ENCODE measurements at regions not wholly inside any gene's neighbourhood (a gene's known extent, or its start where the extent isn't known, plus 50 kb on each side); places are given as distances from the start of the nearest gene placed in this dataset.

GRCh38 chr6:14644381-14644780 is 526.8 kb downstream of the CD83 start:
- no peak overlapping the region for H3K9ac ChIP-seq (ENCODE audit: low read depth in 1 of 3, low read length in 3 of 3)
- H3K4me3 ChIP-seq (ENCODE audit: low read length in 3 of 3): no peak overlapping the region
- H3K36me3 ChIP-seq (ENCODE audit: control insufficient read depth in 3 of 3, insufficient read depth in 3 of 3, low read length in 3 of 3): no peaks in the 10 kb centered on the region
- no peak overlapping the region for H3K27ac ChIP-seq (ENCODE audit: low read depth, low read length)
- no peaks in the 10 kb centered on the region for H3K27me3 ChIP-seq (ENCODE audit: control insufficient read depth in 3 of 3, insufficient read depth in 3 of 3, low read length in 3 of 3)
- no peaks in the 10 kb centered on the region for H3K9me3 ChIP-seq (ENCODE audit: control insufficient read depth in 3 of 3, low read length in 3 of 3)
- peaks cover 30 to 39% (median 30%) of the 10 kb centered on the region in 3 donors for H3K4me1 ChIP-seq (ENCODE audit: control insufficient read depth in 3 of 3, insufficient read depth in 3 of 3, low read length in 3 of 3)

- H3K4me3 ChIP-seq (ENCODE audit: low read length in 3 of 3): no peak overlapping the region
- H3K9me3 ChIP-seq (ENCODE audit: control insufficient read depth in 3 of 3, low read length in 3 of 3): no peaks in the 10 kb centered on the region
- H3K4me1 ChIP-seq (ENCODE audit: control insufficient read depth in 3 of 3, insufficient read depth in 3 of 3, low read length in 3 of 3): peaks cover 22 to 30% (median 23%) of the 10 kb centered on the region in 3 donors
- H3K27me3 ChIP-seq (ENCODE audit: control insufficient read depth in 3 of 3, insufficient read depth in 3 of 3, low read length in 3 of 3): no peaks in the 10 kb centered on the region
- no peak overlapping the region for H3K9ac ChIP-seq (ENCODE audit: low read depth in 1 of 3, low read length in 3 of 3)
- no peak overlapping the region for H3K27ac ChIP-seq (ENCODE audit: low read depth, low read length)
- H3K36me3 ChIP-seq (ENCODE audit: control insufficient read depth in 3 of 3, insufficient read depth in 3 of 3, low read length in 3 of 3): no peaks in the 10 kb centered on the region
Observed at GRCh38 chr6:14645221-14645620, 527.6 kb downstream of the CD83 start.

GRCh38 chr6:14645841-14646240 is 528.3 kb downstream of the CD83 start:
- no peaks in the 10 kb centered on the region for H3K9me3 ChIP-seq (ENCODE audit: control insufficient read depth in 3 of 3, low read length in 3 of 3)
- H3K4me3 ChIP-seq (ENCODE audit: low read length in 3 of 3): no peak overlapping the region
- no peaks in the 10 kb centered on the region for H3K36me3 ChIP-seq (ENCODE audit: control insufficient read depth in 3 of 3, insufficient read depth in 3 of 3, low read length in 3 of 3)
- no peak overlapping the region for H3K9ac ChIP-seq (ENCODE audit: low read depth in 1 of 3, low read length in 3 of 3)
- no peak overlapping the region for H3K27ac ChIP-seq (ENCODE audit: low read depth, low read length)
- no peaks in the 10 kb centered on the region for H3K27me3 ChIP-seq (ENCODE audit: control insufficient read depth in 3 of 3, insufficient read depth in 3 of 3, low read length in 3 of 3)
- H3K4me1 ChIP-seq (ENCODE audit: control insufficient read depth in 3 of 3, insufficient read depth in 3 of 3, low read length in 3 of 3): peaks cover 15 to 24% (median 17%) of the 10 kb centered on the region in 3 donors

GRCh38 chr6:14646371-14646770 is 528.8 kb downstream of the CD83 start:
- Histone ChIP-seq H3K4me1 (ENCODE audit: control insufficient read depth in 3 of 3, insufficient read depth in 3 of 3, low read length in 3 of 3) (peaks cover 10 to 19% (median 11%) of the 10 kb centered on the region in 3 donors), H3K9ac (ENCODE audit: low read depth in 1 of 3, low read length in 3 of 3) (no peak overlapping the region), H3K4me3 (ENCODE audit: low read length in 3 of 3) (no peak overlapping the region), H3K27ac (ENCODE audit: low read depth, low read length) (no peak overlapping the region), H3K36me3 (ENCODE audit: control insufficient read depth in 3 of 3, insufficient read depth in 3 of 3, low read length in 3 of 3) (no peaks in the 10 kb centered on the region), H3K9me3 (ENCODE audit: control insufficient read depth in 3 of 3, low read length in 3 of 3) (no peaks in the 10 kb centered on the region), H3K27me3 (ENCODE audit: control insufficient read depth in 3 of 3, insufficient read depth in 3 of 3, low read length in 3 of 3) (no peaks in the 10 kb centered on the region)

- Histone ChIP-seq H3K9me3 (ENCODE audit: control insufficient read depth in 3 of 3, low read length in 3 of 3) (no peaks in the 10 kb centered on the region), H3K9ac (ENCODE audit: low read depth in 1 of 3, low read length in 3 of 3) (no peak overlapping the region), H3K36me3 (ENCODE audit: control insufficient read depth in 3 of 3, insufficient read depth in 3 of 3, low read length in 3 of 3) (no peaks in the 10 kb centered on the region), H3K4me3 (ENCODE audit: low read length in 3 of 3) (no peak overlapping the region), H3K4me1 (ENCODE audit: control insufficient read depth in 3 of 3, insufficient read depth in 3 of 3, low read length in 3 of 3) (peaks cover 2 to 9% (median 5%) of the 10 kb centered on the region in 3 donors), H3K27me3 (ENCODE audit: control insufficient read depth in 3 of 3, insufficient read depth in 3 of 3, low read length in 3 of 3) (no peaks in the 10 kb centered on the region), H3K27ac (ENCODE audit: low read depth, low read length) (no peak overlapping the region)
Observed at GRCh38 chr6:14647357-14647756, 529.8 kb downstream of the CD83 start.

GRCh38 chr6:14652536-14652935 is 535.0 kb downstream of the CD83 start:
- Histone ChIP-seq H3K36me3 (ENCODE audit: control insufficient read depth in 3 of 3, insufficient read depth in 3 of 3, low read length in 3 of 3) (no peaks in the 10 kb centered on the region), H3K4me1 (ENCODE audit: control insufficient read depth in 3 of 3, insufficient read depth in 3 of 3, low read length in 3 of 3) (peaks cover 7 to 12% (median 11%) of the 10 kb centered on the region in 3 donors), H3K9ac (ENCODE audit: low read depth in 1 of 3, low read length in 3 of 3) (no peak overlapping the region), H3K9me3 (ENCODE audit: control insufficient read depth in 3 of 3, low read length in 3 of 3) (no peaks in the 10 kb centered on the region), H3K4me3 (ENCODE audit: low read length in 3 of 3) (no peak overlapping the region), H3K27ac (ENCODE audit: low read depth, low read length) (no peak overlapping the region), H3K27me3 (ENCODE audit: control insufficient read depth in 3 of 3, insufficient read depth in 3 of 3, low read length in 3 of 3) (no peaks in the 10 kb centered on the region)

- Histone ChIP-seq H3K27me3 (ENCODE audit: control insufficient read depth in 3 of 3, insufficient read depth in 3 of 3, low read length in 3 of 3) (no peaks in the 10 kb centered on the region), H3K9ac (ENCODE audit: low read depth in 1 of 3, low read length in 3 of 3) (no peak overlapping the region), H3K4me3 (ENCODE audit: low read length in 3 of 3) (peak overlapping the region in 2 of 3 donors; percentile 12 to 45), H3K27ac (ENCODE audit: low read depth, low read length) (no peak overlapping the region), H3K36me3 (ENCODE audit: control insufficient read depth in 3 of 3, insufficient read depth in 3 of 3, low read length in 3 of 3) (no peaks in the 10 kb centered on the region), H3K4me1 (ENCODE audit: control insufficient read depth in 3 of 3, insufficient read depth in 3 of 3, low read length in 3 of 3) (peaks cover 7 to 12% (median 11%) of the 10 kb centered on the region in 3 donors), H3K9me3 (ENCODE audit: control insufficient read depth in 3 of 3, low read length in 3 of 3) (no peaks in the 10 kb centered on the region)
Observed at GRCh38 chr6:14655201-14656061, 537.9 kb downstream of the CD83 start.

- Histone ChIP-seq H3K4me3 (ENCODE audit: low read length in 3 of 3) (no peak overlapping the region), H3K9ac (ENCODE audit: low read depth in 1 of 3, low read length in 3 of 3) (no peak overlapping the region), H3K9me3 (ENCODE audit: control insufficient read depth in 3 of 3, low read length in 3 of 3) (no peaks in the 10 kb centered on the region), H3K36me3 (ENCODE audit: control insufficient read depth in 3 of 3, insufficient read depth in 3 of 3, low read length in 3 of 3) (no peaks in the 10 kb centered on the region), H3K4me1 (ENCODE audit: control insufficient read depth in 3 of 3, insufficient read depth in 3 of 3, low read length in 3 of 3) (peaks cover 7 to 12% (median 11%) of the 10 kb centered on the region in 3 donors), H3K27me3 (ENCODE audit: control insufficient read depth in 3 of 3, insufficient read depth in 3 of 3, low read length in 3 of 3) (no peaks in the 10 kb centered on the region), H3K27ac (ENCODE audit: low read depth, low read length) (no peak overlapping the region)
Observed at GRCh38 chr6:14656078-14656521, 538.5 kb downstream of the CD83 start.

- H3K9me3 ChIP-seq (ENCODE audit: control insufficient read depth in 3 of 3, low read length in 3 of 3): no peaks in the 10 kb centered on the region
- H3K9ac ChIP-seq (ENCODE audit: low read depth in 1 of 3, low read length in 3 of 3): no peak overlapping the region
- peaks cover 7 to 12% (median 11%) of the 10 kb centered on the region in 3 donors for H3K4me1 ChIP-seq (ENCODE audit: control insufficient read depth in 3 of 3, insufficient read depth in 3 of 3, low read length in 3 of 3)
- H3K27ac ChIP-seq (ENCODE audit: low read depth, low read length): no peak overlapping the region
- H3K4me3 ChIP-seq (ENCODE audit: low read length in 3 of 3): no peak overlapping the region
- H3K36me3 ChIP-seq (ENCODE audit: control insufficient read depth in 3 of 3, insufficient read depth in 3 of 3, low read length in 3 of 3): no peaks in the 10 kb centered on the region
- peaks cover 0 to 3% (median 0%) of the 10 kb centered on the region in 3 donors for H3K27me3 ChIP-seq (ENCODE audit: control insufficient read depth in 3 of 3, insufficient read depth in 3 of 3, low read length in 3 of 3)
Observed at GRCh38 chr6:14656649-14657048, 539.1 kb downstream of the CD83 start.

GRCh38 chr6:14658030-14658429 is 540.5 kb downstream of the CD83 start:
- Histone ChIP-seq H3K9ac (ENCODE audit: low read depth in 1 of 3, low read length in 3 of 3) (no peak overlapping the region), H3K4me3 (ENCODE audit: low read length in 3 of 3) (no peak overlapping the region), H3K4me1 (ENCODE audit: control insufficient read depth in 3 of 3, insufficient read depth in 3 of 3, low read length in 3 of 3) (peaks cover 7 to 12% (median 11%) of the 10 kb centered on the region in 3 donors), H3K27ac (ENCODE audit: low read depth, low read length) (no peak overlapping the region), H3K9me3 (ENCODE audit: control insufficient read depth in 3 of 3, low read length in 3 of 3) (no peaks in the 10 kb centered on the region), H3K27me3 (ENCODE audit: control insufficient read depth in 3 of 3, insufficient read depth in 3 of 3, low read length in 3 of 3) (peaks cover 0 to 3% (median 0%) of the 10 kb centered on the region in 3 donors), H3K36me3 (ENCODE audit: control insufficient read depth in 3 of 3, insufficient read depth in 3 of 3, low read length in 3 of 3) (no peaks in the 10 kb centered on the region)
